Vagina (tissue), 2 donors: ENCODE measurements at regions not wholly inside any gene's neighbourhood (a gene's known extent, or its start where the extent isn't known, plus 50 kb on each side); places are given as distances from the start of the nearest gene placed in this dataset.

ENCODE experiments used
- DNase-seq, 2 donors: peaks; one replicate each; pipeline ENCODE4 v3.0.0-alpha.2; 2017; ENCODE audit errors: extremely low spot score in 2 of 2
- H3K27ac ChIP-seq: fragments of 200-600 bp; sonication (generic); one replicate; pipeline ENCODE4 v1.5.1; 2019
- H3K27me3 ChIP-seq: fragments of 200-600 bp; sonication (generic); one replicate; pipeline ENCODE4 v1.5.1; 2019
- H3K36me3 ChIP-seq, 2 donors: fragments of 200-600 bp; sonication (generic); one replicate each; pipeline ENCODE4 v1.5.1; 2017 to 2019
- H3K4me1 ChIP-seq: fragments of 200-600 bp; sonication (generic); one replicate; pipeline ENCODE4 v1.5.1; 2019
- H3K4me3 ChIP-seq, 2 donors: fragments of 200-600 bp; sonication (generic); 1 replicate in 1 of 2; 2 replicates in 1 of 2; pipeline ENCODE4 v1.5.1; 2016 to 2019
- H3K9me3 ChIP-seq: fragments of 200-600 bp; sonication (generic); one replicate; pipeline ENCODE4 v1.5.1; 2019
- CTCF ChIP-seq, 3 experiments: fragments of 450-650 bp in 2 of 3; fragments of 200-600 bp in 1 of 3; sonication (generic) in 1 of 3; IDR thresholded peaks; one replicate each; pipeline ENCODE4 v1.5.1; 2017 to 2019; ENCODE audit warnings: antibody characterized with exemption in 3 of 3, mild to moderate bottlenecking in 2 of 3, moderate library complexity in 2 of 3
- POLR2A ChIP-seq, 2 donors: fragments of 450-650 bp; IDR thresholded peaks; one replicate each; pipeline ENCODE4 v1.6.1; 2017; ENCODE audit warnings: antibody characterized with exemption in 2 of 2, mild to moderate bottlenecking in 2 of 2, moderate library complexity in 2 of 2
- POLR2AphosphoS5 ChIP-seq, 2 donors: sonication (generic); formaldehyde crosslinking; IDR thresholded peaks; one replicate each; pipeline ENCODE4 v1.9.0; 2017; ENCODE audit warnings: antibody characterized with exemption in 2 of 2, mild to moderate bottlenecking in 2 of 2, low read depth in 1 of 2; ENCODE audit not compliant: insufficient read depth in 1 of 2
- intact Hi-C: fragments of 100-400 bp; cut with DNase I; formaldehyde crosslinking; loops from one replicate; pipeline ENCODE4 v1.15.1; 2023

GRCh38 chr17:73980517-73980916 lies 223.0 kb upstream of the RPL38 start:
- Histone ChIP-seq H3K4me3 (no peak overlapping the region), H3K36me3 (no peaks in the 10 kb centered on the region), H3K9me3 (no peaks in the 10 kb centered on the region), H3K27me3 (no peaks in the 10 kb centered on the region), H3K27ac (no peak overlapping the region), H3K4me1 (no peaks in the 10 kb centered on the region)
- intact Hi-C loops, result no loop called here
- no peak for DNase-seq
- TF ChIP-seq CTCF (IDR thresholded peaks at IDR 0.05) (no peak), POLR2AphosphoS5 (IDR thresholded peaks at IDR 0.05; ENCODE audit: insufficient read depth in 1 of 2, low read depth in 1 of 2) (no peak), POLR2A (IDR thresholded peaks at IDR 0.05) (no peak)

- no peak for DNase-seq
- no peak overlapping the region for H3K27ac ChIP-seq
- H3K27me3 ChIP-seq, result no peaks in the 10 kb centered on the region
- H3K9me3 ChIP-seq, result no peaks in the 10 kb centered on the region
- intact Hi-C loops, result no loop called here
- no peak overlapping the region for H3K4me3 ChIP-seq
- H3K36me3 ChIP-seq, result no peaks in the 10 kb centered on the region
- H3K4me1 ChIP-seq, result no peaks in the 10 kb centered on the region
- TF ChIP-seq POLR2AphosphoS5 (IDR thresholded peaks at IDR 0.05; ENCODE audit: insufficient read depth in 1 of 2, low read depth in 1 of 2) (no peak), POLR2A (IDR thresholded peaks at IDR 0.05) (no peak), CTCF (IDR thresholded peaks at IDR 0.05) (no peak)
Observed at GRCh38 chr17:73982871-73983270, 220.6 kb upstream of the RPL38 start.

GRCh38 chr17:73983621-73984400 lies 219.7 kb upstream of the RPL38 start:
- no peaks in the 10 kb centered on the region for H3K36me3 ChIP-seq
- H3K4me1 ChIP-seq, result no peaks in the 10 kb centered on the region
- no peak overlapping the region for H3K27ac ChIP-seq
- H3K9me3 ChIP-seq, result no peaks in the 10 kb centered on the region
- DNase-seq, result no peak
- no peak overlapping the region for H3K4me3 ChIP-seq
- TF ChIP-seq POLR2A (IDR thresholded peaks at IDR 0.05) (no peak), CTCF (IDR thresholded peaks at IDR 0.05) (no peak), POLR2AphosphoS5 (IDR thresholded peaks at IDR 0.05; ENCODE audit: insufficient read depth in 1 of 2, low read depth in 1 of 2) (no peak)
- H3K27me3 ChIP-seq, result no peaks in the 10 kb centered on the region
- intact Hi-C loops, result no loop called here

GRCh38 chr17:73984941-73985340 lies 218.5 kb upstream of the RPL38 start:
- Histone ChIP-seq H3K4me1 (no peaks in the 10 kb centered on the region), H3K27ac (no peak overlapping the region), H3K36me3 (no peaks in the 10 kb centered on the region), H3K4me3 (no peak overlapping the region), H3K9me3 (no peaks in the 10 kb centered on the region), H3K27me3 (no peaks in the 10 kb centered on the region)
- DNase-seq, result no peak
- TF ChIP-seq POLR2A (IDR thresholded peaks at IDR 0.05) (no peak), CTCF (IDR thresholded peaks at IDR 0.05) (no peak), POLR2AphosphoS5 (IDR thresholded peaks at IDR 0.05; ENCODE audit: insufficient read depth in 1 of 2, low read depth in 1 of 2) (no peak)
- intact Hi-C loops, result no loop called here

GRCh38 chr17:73985466-73986015 lies 217.9 kb upstream of the RPL38 start:
- H3K9me3 ChIP-seq, result no peaks in the 10 kb centered on the region
- intact Hi-C loops, result no loop called here

More at GRCh38 chr17:73985466-73986015, 217.9 kb upstream of the RPL38 start:
- TF ChIP-seq CTCF (IDR thresholded peaks at IDR 0.05), result no peak
- no peak for DNase-seq
- H3K27ac ChIP-seq, result no peak overlapping the region
- H3K4me3 ChIP-seq, result no peak overlapping the region
- no peaks in the 10 kb centered on the region for H3K27me3 ChIP-seq
- H3K4me1 ChIP-seq, result no peaks in the 10 kb centered on the region
- H3K36me3 ChIP-seq, result no peaks in the 10 kb centered on the region
